Ectodermal cell (in vitro differentiated cells): ENCODE measurements at regions not wholly inside any gene's neighbourhood (a gene's known extent, or its start where the extent isn't known, plus 50 kb on each side); places are given as distances from the start of the nearest gene placed in this dataset.

Source experiments
- H3K27ac ChIP-seq: 2 replicates; pipeline ENCODE4 v1.7.0; 2013; ENCODE audit warnings: mild to moderate bottlenecking, low read depth, low read length; ENCODE audit not compliant: insufficient read depth, poor library complexity, severe bottlenecking
- H3K27me3 ChIP-seq: 2 replicates; pipeline ENCODE4 v1.7.0; 2013; ENCODE audit warnings: mild to moderate bottlenecking, low read length; ENCODE audit not compliant: insufficient read depth, control insufficient read depth, poor library complexity, severe bottlenecking
- H3K36me3 ChIP-seq: one replicate; pipeline ENCODE4 v1.7.0; 2013; ENCODE audit warnings: low read length; ENCODE audit not compliant: control insufficient read depth, insufficient read depth
- H3K4me1 ChIP-seq: one replicate; pipeline ENCODE4 v1.7.0; 2013; ENCODE audit warnings: low read length; ENCODE audit not compliant: control insufficient read depth, insufficient read depth
- H3K4me3 ChIP-seq: 2 replicates; pipeline ENCODE4 v1.7.0; 2013; ENCODE audit warnings: low read depth, low read length, control low read depth; ENCODE audit not compliant: insufficient read depth
- H3K9me3 ChIP-seq: 2 replicates; pipeline ENCODE4 v1.7.0; 2013; ENCODE audit warnings: mild to moderate bottlenecking, low read length, moderate library complexity; ENCODE audit not compliant: control insufficient read depth
- WGBS, 2 experiments: methylation state at CpG; one replicate each; pipeline ENCODE4 v1.1.7; 2013; ENCODE audit warnings: missing lambda C conversion rate in 2 of 2; 5-methylcytosine and 5-hydroxymethylcytosine counted together

DNA sequence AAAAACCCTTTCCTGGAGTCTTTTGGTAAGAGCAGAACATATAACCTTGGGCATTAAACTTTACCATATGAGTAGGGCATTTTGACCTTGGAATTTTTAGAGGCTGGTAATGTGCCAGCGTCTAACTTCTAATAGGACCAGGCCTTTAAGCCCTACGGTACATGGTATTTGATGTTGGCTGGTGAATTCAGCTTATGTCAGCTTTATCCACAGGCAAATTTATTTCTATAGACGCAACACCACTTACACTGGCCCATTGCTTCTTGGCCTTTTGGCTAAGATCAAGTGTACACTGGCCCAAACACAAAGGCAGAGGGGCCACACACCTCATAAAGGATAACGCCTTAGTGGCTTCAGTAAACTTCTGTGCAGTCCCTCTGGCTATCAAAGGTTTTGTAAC is 410.2 kb upstream of the LARGE1 start:
- no peak overlapping the region for H3K27ac ChIP-seq
- no peak overlapping the region for H3K4me3 ChIP-seq
- no peaks in the 10 kb centered on the region for H3K27me3 ChIP-seq
- H3K4me1 ChIP-seq = no peaks in the 10 kb centered on the region
- WGBS, 2 experiments = 97 to 98% methylated on average over 4 of the region's 4 CpGs
- peaks cover 8% of the 10 kb centered on the region for H3K9me3 ChIP-seq
- no peaks in the 10 kb centered on the region for H3K36me3 ChIP-seq

DNA sequence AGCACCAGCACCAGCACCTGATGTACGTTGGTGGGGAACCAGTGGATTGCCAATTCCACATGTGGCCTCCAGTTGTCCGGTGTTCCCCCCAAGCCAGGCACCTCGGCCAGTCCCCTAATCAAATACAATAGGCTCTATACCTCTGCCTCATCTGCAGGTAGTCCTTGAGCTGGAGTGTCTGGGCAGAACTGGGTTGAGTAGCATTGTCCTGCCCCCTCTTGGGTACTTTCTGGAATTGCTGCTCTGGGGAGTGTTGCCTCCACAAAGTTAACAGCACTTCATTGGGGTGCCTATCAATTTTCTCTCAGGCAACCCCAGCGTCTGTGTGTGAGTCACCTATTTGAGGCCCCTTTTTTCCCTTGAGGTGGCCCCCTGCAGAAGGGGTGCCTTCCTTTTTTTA is 413.0 kb upstream of the LARGE1 start:
- 89 to 95% methylated on average over 4 of the region's 4 CpGs for WGBS, 2 experiments
- H3K4me1 ChIP-seq = no peaks in the 10 kb centered on the region
- H3K27ac ChIP-seq = no peak overlapping the region
- peaks cover 8% of the 10 kb centered on the region for H3K9me3 ChIP-seq
- no peaks in the 10 kb centered on the region for H3K27me3 ChIP-seq
- no peak overlapping the region for H3K4me3 ChIP-seq
- no peaks in the 10 kb centered on the region for H3K36me3 ChIP-seq

DNA sequence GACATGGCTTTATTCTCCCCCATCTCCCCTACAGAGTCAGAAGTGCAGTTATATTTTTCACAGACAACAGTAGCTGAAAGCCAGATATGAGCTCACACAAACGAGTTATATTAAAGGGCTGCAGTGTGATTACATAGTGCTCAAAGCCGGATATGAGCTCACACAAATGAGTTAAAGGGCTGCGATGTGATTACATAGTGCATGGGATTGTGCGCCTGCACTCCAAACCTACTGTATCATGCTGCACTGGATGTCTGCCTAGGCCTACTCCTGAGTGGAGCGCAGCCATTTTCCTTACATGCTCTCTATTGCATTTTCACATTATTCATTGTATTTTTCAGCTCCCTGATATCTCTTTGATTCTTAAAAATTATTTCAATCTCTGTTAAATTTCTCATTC is 414.6 kb upstream of the LARGE1 start:
- Histone ChIP-seq H3K36me3 (no peaks in the 10 kb centered on the region), H3K27ac (no peak overlapping the region), H3K27me3 (no peaks in the 10 kb centered on the region), H3K4me3 (no peak overlapping the region), H3K9me3 (peaks cover 8% of the 10 kb centered on the region), H3K4me1 (no peaks in the 10 kb centered on the region)
- WGBS, 2 experiments = 92 to 93% methylated on average over 5 of the region's 5 CpGs

DNA sequence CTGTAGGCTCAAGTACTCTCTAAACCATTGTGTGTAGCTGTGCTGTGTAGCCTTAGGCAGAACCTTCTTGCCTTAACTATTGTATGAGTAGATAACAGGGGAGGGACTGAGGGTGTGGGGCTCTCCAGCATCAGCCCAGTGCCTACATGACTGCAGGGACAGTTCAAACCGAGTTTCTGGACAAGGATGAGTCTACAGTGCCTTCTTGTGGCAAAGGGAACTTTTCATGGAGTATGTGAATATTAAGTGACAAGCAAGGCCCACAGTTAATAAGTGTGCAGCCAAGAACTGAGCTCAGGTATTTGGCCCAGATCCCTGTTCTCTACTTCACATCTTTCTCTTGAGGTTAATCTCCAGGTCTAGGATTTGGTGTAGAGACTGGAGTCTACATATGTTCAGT is 424.4 kb upstream of the LARGE1 start:
- Histone ChIP-seq H3K9me3 (no peaks in the 10 kb centered on the region), H3K4me3 (no peak overlapping the region), H3K36me3 (no peaks in the 10 kb centered on the region), H3K27me3 (no peaks in the 10 kb centered on the region), H3K4me1 (peaks cover 3% of the 10 kb centered on the region), H3K27ac (no peak overlapping the region)
- 30 to 43% methylated on average over 1 of the region's 1 CpG for whole genome bisulfite sequencing, 2 experiments

DNA sequence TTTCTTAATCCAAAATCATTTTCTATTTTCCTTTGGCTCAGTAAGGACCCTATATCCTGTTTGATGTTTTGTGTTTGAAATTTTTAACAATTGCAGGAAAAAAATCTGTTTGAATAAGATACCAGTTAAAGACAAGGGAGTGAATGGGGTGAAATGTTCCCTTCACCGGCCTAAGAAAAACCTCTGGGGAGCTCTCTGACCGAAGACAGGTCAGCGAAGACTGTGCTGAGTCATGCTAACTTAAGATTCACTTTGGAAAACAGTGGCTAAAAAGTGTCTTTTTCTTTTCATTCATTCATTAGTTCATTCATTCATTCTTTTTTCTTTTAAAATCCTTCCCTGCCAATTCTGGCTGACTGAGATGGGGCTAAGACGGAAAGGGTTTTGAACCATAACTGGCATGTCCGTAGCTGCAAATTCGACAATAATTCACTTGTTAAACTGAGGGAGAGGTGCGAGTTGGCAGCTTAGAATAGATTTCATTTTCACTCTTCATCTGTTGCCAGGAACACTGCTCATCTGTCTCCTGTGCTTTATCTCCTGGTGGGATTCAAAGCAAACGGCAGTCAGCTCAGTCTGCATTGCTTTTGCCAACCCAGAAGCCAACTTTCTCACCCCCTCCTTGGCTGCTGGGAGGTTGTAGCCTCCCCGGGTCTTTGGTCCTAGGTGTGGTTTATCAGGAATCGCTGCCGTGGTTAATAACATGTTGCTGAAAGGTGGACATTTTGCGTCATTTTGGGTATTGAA is 434.0 kb upstream of the LARGE1 start:
- Histone ChIP-seq H3K4me3 (no peak overlapping the region), H3K9me3 (no peaks in the 10 kb centered on the region), H3K27ac (no peak overlapping the region), H3K27me3 (no peaks in the 10 kb centered on the region), H3K4me1 (no peaks in the 10 kb centered on the region), H3K36me3 (no peaks in the 10 kb centered on the region)
- 92 to 93% methylated on average over 12 of the region's 12 CpGs for WGBS, 2 experiments

DNA sequence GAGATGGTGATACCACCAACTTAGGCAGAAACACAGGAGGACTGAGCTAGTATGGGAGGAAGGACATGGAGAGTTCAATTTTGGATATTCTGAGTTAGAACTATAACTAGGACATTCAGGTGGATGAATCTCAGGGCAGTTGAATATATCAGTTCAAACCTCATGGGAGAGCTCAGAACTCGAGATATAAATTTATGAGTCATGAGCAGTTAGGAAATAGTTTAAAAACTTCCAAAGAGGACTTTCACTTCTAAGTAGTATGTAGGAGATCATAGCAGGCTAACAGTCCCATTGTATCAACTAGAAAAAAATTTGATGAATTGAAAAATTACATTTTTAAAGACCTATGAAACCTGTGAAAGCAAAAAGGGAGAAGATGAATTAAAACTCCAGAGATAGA is 436.2 kb upstream of the LARGE1 start:
- no peak overlapping the region for H3K4me3 ChIP-seq
- H3K27me3 ChIP-seq = no peaks in the 10 kb centered on the region
- no peaks in the 10 kb centered on the region for H3K36me3 ChIP-seq
- no peaks in the 10 kb centered on the region for H3K9me3 ChIP-seq
- no peaks in the 10 kb centered on the region for H3K4me1 ChIP-seq
- H3K27ac ChIP-seq = no peak overlapping the region
- 94 to 100% methylated on average over 1 of the region's 1 CpG for WGBS, 2 experiments

DNA sequence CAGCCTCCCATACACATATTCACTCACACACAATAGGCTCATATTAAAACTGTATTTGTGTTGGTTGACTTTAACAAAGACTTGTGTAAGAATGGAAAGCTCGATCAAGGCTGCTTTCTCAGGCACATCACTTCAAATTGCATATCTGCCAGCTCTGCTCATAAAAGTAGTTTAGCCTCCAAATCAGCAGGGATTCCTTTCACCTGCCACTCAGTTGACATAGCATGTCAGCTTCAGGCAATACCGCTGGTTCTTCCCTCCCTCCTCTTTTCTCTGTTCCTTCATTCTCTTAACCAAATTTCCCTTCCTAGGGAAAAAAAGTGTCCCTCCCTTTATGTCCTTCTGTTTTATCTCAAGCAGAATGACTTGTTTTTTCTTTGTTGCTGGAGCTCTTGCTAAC is 450.4 kb upstream of the LARGE1 start:
- H3K27ac ChIP-seq = no peak overlapping the region
- 48 to 59% methylated on average over 2 of the region's 2 CpGs for WGBS, 2 experiments
- H3K27me3 ChIP-seq = no peaks in the 10 kb centered on the region
- no peak overlapping the region for H3K4me3 ChIP-seq
- H3K36me3 ChIP-seq = no peaks in the 10 kb centered on the region
- peaks cover 10% of the 10 kb centered on the region for H3K4me1 ChIP-seq
- H3K9me3 ChIP-seq = no peaks in the 10 kb centered on the region

GRCh38 chr22:34379825-34380224 is 459.5 kb upstream of the LARGE1 start:
- Histone ChIP-seq H3K36me3 (no peaks in the 10 kb centered on the region), H3K4me1 (no peaks in the 10 kb centered on the region), H3K4me3 (no peak overlapping the region), H3K27ac (no peak overlapping the region), H3K27me3 (no peaks in the 10 kb centered on the region), H3K9me3 (no peaks in the 10 kb centered on the region)
- WGBS, 2 experiments = 87 to 96% methylated on average over 2 of the region's 2 CpGs

DNA sequence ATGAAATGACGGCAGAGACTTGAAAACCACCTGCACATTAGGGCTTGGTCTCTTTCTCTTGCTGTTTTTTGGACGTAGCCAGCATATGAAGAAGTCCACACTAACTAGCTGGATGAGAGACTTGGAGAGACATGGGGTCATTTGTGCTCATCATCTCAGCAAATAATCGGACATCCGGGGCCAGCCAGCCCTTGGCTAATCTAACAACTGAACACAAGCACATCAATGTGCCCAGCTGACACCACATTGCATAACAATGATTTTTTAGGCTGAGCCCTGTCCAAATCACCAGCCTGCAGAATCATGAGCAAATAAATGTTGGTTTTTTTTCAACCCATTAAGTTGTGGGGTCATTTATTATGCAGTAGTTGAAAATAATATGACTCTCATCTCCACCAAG is 460.3 kb upstream of the LARGE1 start:
- H3K4me3 ChIP-seq = no peak overlapping the region
- no peaks in the 10 kb centered on the region for H3K4me1 ChIP-seq
- H3K9me3 ChIP-seq = no peaks in the 10 kb centered on the region
- no peak overlapping the region for H3K27ac ChIP-seq
- H3K36me3 ChIP-seq = no peaks in the 10 kb centered on the region
- WGBS, 2 experiments = 94 to 96% methylated on average over 4 of the region's 4 CpGs
- no peaks in the 10 kb centered on the region for H3K27me3 ChIP-seq

DNA sequence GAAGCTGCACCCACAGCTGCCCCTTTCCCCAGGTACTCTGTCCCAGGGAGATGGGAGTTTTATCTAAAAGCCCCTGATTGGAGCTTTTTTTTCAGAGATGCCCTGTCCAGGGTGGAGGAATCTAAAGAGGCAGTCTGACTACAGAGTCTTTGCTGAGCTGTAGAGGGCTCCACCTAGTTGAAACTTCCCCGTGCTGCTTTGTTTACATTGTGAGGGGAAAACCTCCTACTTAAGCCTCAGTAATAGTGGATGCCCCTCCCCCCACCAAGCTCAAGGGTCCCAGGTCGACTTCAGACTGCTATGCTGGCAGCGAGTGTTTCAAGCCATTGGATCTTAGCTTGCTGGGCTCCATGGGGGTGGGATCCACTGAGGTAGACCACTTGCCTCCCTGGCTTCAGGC is 470.1 kb upstream of the LARGE1 start:
- Histone ChIP-seq H3K4me3 (no peak overlapping the region), H3K4me1 (no peaks in the 10 kb centered on the region), H3K9me3 (no peaks in the 10 kb centered on the region), H3K27ac (no peak overlapping the region), H3K27me3 (no peaks in the 10 kb centered on the region), H3K36me3 (no peaks in the 10 kb centered on the region)
- 55 to 58% methylated on average over 3 of the region's 3 CpGs for WGBS, 2 experiments

DNA sequence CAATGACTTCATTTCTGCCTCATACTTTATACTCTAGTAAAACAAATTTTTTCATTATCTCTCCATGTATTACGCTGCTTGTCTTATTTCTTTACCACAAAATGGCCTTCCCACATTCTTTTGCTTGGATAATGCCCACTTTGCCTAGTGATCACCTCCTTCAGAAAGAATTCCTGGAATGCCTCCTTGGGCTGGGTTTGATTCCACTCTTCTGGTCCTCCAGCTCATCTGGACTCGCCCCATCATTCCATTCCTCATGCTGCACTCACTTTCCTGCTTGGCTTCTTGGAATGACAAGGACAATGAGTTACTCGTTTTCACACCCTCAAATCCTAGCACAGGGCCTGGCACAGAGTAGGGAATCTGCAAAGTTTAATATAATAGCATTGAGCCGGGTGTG is 475.1 kb upstream of the LARGE1 start:
- H3K4me1 ChIP-seq = no peaks in the 10 kb centered on the region
- H3K36me3 ChIP-seq = no peaks in the 10 kb centered on the region
- no peaks in the 10 kb centered on the region for H3K27me3 ChIP-seq
- WGBS, 2 experiments = 87 to 91% methylated on average over 4 of the region's 4 CpGs
- no peaks in the 10 kb centered on the region for H3K9me3 ChIP-seq
- no peak overlapping the region for H3K4me3 ChIP-seq
- no peak overlapping the region for H3K27ac ChIP-seq
